Glomerular visceral epithelial cell (primary cell): ENCODE measurements at regions not wholly inside any gene's neighbourhood (a gene's known extent, or its start where the extent isn't known, plus 50 kb on each side); places are given as distances from the start of the nearest gene placed in this dataset.

Source experiments
- DNase-seq: peaks from one replicate; pipeline ENCODE4 v3.0.0-alpha.2; 2016; ENCODE audit errors: extremely low spot score

DNA sequence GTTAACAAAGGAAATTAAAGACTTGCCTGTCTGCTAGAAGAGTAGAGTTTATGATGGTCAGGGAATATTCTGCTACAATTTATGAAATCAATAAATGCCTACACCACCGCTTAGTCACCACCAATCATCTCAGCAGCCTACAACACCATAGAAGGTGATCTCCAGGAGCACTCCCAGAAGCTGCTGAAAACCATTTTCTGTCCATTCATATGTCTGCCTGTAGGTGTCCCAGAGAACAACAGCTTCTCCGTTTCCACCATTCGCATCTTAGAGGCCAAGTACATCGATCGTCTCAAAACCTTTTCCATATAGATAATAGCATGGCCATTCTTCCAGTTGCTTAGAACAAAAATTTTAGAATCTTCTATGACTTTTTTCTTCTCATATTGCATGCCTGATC is 303.4 kb downstream of the KCNC2 start:
- DNase-seq: no peak

- DNase-seq: no peak
These were observed 298.8 kb downstream of the KCNC2 start for GRCh38 chr12:74910831-74911230.

GRCh38 chr12:74914378-74914777 is 295.3 kb downstream of the KCNC2 start:
- no peak for DNase-seq

GRCh38 chr12:74915718-74916117 is 293.9 kb downstream of the KCNC2 start:
- DNase-seq: no peak

GRCh38 chr12:74917743-74918142 is 291.9 kb downstream of the KCNC2 start:
- no peak for DNase-seq

GRCh38 chr12:74918291-74918690 is 291.3 kb downstream of the KCNC2 start:
- DNase-seq: no peak

GRCh38 chr12:74922117-74922516 is 287.5 kb downstream of the KCNC2 start:
- no peak for DNase-seq

GRCh38 chr12:74922642-74923041 is 287.0 kb downstream of the KCNC2 start:
- DNase-seq: no peak

- no peak for DNase-seq
These were observed 268.0 kb downstream of the KCNC2 start for GRCh38 chr12:74941670-74942069.

DNA sequence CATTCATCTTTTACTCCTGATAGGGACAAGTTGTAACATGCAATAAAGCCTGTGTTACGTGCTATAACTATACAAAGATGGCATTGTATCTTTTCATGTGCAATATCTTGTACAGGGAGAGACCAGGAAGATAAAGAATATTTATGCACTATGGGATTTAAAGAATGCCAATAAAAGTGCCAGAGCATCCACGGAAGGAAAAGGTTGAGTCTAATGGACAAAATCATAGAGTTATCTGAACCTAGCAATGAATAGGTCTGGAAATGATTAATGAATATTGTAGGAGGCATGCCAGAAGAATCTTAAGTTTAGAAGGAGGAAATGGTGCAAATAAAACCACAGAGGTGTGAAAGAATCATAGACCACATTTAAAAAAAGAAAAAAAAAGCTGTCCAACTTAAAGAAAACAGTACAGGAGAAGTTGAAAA is 263.9 kb downstream of the KCNC2 start:
- peak; percentile 59 for DNase-seq

- no peak for DNase-seq
These were observed 255.9 kb downstream of the KCNC2 start for GRCh38 chr12:74953697-74954096.

GRCh38 chr12:74957231-74957630 is 252.4 kb downstream of the KCNC2 start:
- DNase-seq: no peak

DNA sequence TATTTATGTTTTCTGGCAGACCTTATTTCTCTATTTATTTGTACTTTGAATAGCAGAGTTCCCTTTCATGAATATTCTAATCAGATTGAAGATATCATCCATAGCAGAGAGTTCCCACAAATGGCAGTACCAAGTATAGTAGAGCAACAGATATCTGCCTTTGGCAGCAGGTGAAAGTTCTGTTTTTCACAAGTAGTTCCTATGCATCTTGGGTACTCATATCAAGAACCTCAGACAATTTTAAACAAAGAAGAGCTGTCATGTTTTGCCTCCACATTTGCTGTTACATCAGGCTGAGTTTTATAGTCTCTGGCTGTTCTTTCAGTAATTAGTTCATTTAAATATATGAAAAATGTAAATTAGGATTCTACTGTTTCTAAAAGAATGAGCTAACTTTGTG is 252.0 kb downstream of the KCNC2 start:
- DNase-seq: no peak

DNA sequence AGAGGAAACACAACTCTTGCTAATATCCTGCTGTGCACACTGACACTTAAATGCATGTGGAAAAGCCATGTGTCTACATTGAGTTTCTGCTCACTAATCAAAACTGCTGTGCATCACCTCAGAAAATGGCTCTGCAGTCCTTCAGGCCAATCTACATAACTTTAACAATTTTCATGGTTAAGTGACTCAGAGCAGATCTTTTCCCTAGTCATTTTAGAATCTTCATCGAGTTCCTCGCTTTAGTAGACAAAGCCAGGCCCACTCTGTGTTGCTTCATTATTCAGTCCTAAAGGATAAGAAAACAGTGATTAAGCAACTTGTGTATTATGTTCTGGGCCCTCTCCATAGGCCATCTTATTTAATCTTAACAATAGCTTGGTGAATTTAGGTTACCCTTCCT is 250.0 kb downstream of the KCNC2 start:
- DNase-seq: no peak

DNA sequence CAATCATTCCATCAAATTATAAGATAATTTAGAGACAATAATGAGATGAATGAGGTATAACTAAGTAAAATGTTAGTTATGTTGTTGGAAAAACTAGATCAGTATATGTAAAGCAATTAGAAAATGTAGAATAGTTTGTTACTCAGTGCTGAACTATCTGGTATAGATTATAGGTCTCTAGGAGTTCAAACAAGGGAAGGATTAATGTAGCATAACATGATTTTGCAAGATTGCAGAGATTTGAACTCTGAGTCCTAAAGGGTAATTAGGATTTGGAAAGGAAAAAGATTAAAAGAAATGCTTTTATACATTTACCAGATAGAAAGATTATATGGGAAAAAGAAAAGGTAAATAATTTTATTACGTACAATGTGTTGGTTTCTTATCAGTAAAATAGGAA is 246.3 kb downstream of the KCNC2 start:
- no peak for DNase-seq

- peak; percentile 36 for DNase-seq
These were observed 245.7 kb downstream of the KCNC2 start for GRCh38 chr12:74963867-74964331.

GRCh38 chr12:74964390-74964789 is 245.2 kb downstream of the KCNC2 start:
- DNase-seq: no peak

- no peak for DNase-seq
These were observed 238.4 kb downstream of the KCNC2 start for GRCh38 chr12:74971201-74971600.

GRCh38 chr12:74977832-74978481 is 231.7 kb downstream of the KCNC2 start:
- DNase-seq: no peak

DNA sequence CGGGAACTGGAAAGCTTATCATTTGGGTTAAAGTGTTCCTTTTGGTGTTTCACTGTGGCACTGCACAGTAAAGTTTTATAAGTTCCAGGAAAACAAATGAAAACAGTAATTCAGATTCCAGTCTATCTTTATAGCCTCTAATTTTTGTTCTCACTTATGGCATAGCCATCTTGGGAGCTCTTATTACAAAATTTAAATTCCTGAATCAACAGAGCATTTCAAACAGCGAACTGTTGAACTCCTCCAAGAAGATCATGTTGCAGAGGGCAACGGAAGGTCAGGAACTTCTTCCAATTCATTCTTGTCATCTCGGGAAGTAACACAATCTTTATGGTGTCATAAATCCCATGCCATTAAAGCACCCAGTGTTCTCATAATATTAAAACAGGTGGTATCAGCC is 229.1 kb downstream of the KCNC2 start:
- DNase-seq: peak; percentile 40

- no peak for DNase-seq
These were observed 228.1 kb downstream of the KCNC2 start for GRCh38 chr12:74981541-74981940.

DNA sequence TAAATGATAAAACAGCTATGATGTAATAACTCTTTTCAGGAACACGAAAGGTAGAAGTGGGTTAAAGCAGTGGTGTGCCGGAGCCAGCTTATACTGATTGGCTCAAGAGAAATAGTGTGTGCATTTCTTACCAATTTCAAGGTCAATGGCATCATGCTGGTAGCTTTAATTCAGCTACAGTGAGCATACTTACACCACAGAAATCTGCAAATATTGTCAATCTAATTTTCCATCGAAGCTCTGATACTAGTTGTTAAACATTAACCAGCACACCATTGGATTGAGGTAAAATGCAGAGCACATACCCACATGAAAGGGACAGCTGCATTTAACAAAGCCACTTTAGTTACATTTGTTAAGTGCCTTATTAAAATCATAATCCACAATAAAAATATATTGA is 225.7 kb downstream of the KCNC2 start:
- no peak for DNase-seq

DNA sequence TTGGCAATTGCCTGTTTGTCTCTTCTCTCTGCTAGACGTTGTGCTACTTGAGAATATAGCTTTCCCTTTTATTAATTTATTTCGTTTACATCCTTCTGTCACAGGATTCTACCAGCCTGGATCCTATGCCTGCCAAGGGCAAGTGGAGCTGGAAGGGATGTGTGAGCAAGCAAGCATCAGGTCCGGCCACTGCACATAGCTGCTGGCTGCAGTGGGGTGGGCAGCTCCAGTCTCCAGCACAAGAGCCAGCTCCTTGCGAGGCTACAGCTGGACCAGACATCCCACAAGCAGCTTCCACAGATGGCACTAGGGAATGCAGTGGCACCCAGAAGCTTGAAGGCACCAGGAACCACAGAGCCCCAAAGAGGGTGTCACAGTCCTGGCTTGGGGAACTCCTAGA is 225.0 kb downstream of the KCNC2 start:
- no peak for DNase-seq

GRCh38 chr12:74985293-74985985 is 224.2 kb downstream of the KCNC2 start:
- no peak for DNase-seq
